ENCODE measurements at regions not wholly inside any gene's neighbourhood (a gene's known extent, or its start where the extent isn't known, plus 50 kb on each side); places are given as distances from the start of the nearest gene placed in this dataset.

DNA sequence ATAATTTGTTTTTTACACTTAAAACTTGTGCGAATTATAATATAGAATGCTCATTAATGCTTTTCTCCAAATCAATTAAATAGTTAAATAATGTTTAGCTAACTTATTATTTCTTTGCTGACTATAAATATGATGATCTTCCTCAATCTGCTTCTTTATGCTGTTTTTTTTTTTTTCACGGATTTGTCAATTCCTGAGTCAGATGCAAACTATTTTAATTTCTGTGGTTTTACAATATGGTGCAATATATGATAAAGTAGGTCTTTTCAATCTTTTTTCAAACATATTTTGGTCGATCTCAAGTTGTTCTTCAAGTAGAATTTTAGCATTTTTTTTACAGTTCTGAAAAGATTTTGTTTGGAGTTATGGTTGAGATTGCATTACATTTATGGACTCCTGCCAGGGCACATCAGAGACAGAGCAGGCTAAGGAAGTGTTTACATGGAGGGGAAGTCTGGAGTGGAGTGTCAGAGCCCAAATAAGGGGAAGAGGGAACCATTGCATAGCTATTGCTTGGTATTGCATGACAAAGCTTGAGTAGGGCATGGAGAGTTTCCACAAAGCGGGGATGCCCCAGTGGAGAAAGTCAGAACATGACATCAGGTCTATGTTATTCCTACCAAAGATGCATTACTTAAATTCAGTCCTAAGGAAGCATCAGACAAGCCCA is 204.4 kb downstream of the OTUD1 start:
- no peaks in the 10 kb centered on the region for H3K9me3 ChIP-seq (ENCODE audit: control insufficient read depth, insufficient read depth, low read depth, low read length)
- H3K36me3 ChIP-seq (ENCODE audit: control insufficient read depth, insufficient read depth, low read length) = no peaks in the 10 kb centered on the region
- no peaks in the 10 kb centered on the region for H3K79me2 ChIP-seq (ENCODE audit: control insufficient read depth, insufficient read depth, low read length)
- H3K4me2 ChIP-seq (ENCODE audit: extremely low read depth, insufficient read depth, low read length) = no peak overlapping the region
- H4K20me1 ChIP-seq (ENCODE audit: control insufficient read depth, extremely low read depth, insufficient read depth, low read length) = no peaks in the 10 kb centered on the region
- no peak overlapping the region for H3K4me3 ChIP-seq (replicated peaks in 1 of 4; ENCODE audit: control extremely low read depth in 1 of 4, insufficient read depth in 1 of 4, low read depth in 3 of 4, low read length in 4 of 4)
- no peaks in the 10 kb centered on the region for H3K27me3 ChIP-seq (ENCODE audit: control insufficient read depth, insufficient read depth, low read length)
- no peak overlapping the region for H2AFZ ChIP-seq (ENCODE audit: low read length)
- peak in 1 of 2 donors; percentile 53 for DNase-seq (ENCODE audit: low read depth in 2 of 2)
- no peaks in the 10 kb centered on the region for H3K4me1 ChIP-seq (ENCODE audit: control insufficient read depth, extremely low read depth, insufficient read depth, low read length)
- no peak overlapping the region for H3K27ac ChIP-seq (ENCODE audit: insufficient read depth, low read length)
- H3K9ac ChIP-seq (ENCODE audit: insufficient read depth, low read length) = no peak overlapping the region
- TF ChIP-seq EZH2 (IDR thresholded peaks at IDR 0.05; ENCODE audit: low read length, missing control alignments) = no peak
- TF ChIP-seq CTCF (conservative IDR thresholded peaks at IDR 0.05 in 1 of 2, IDR thresholded peaks at IDR 0.05 in 1 of 2; ENCODE audit: low read depth in 1 of 2, low read length in 2 of 2) = no peak

DNA sequence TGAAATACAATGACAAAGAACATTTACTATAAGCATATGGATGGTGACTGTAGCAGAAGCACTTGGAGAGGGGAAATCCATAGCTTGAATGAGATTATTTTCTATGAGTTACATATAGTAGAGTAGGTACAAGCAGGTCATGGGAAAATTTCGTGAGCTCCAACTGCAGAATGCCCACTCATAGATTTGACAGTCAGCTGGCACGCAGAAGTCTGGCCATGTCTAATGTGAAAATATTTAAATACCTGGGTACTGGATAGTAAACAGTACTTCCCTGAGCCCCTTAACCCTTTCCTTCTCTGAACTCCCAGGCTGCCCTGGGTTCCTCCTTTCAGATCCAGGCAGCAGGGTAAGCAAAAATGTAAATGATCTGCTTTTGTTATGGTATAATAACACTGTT is 209.7 kb downstream of the OTUD1 start:
- no peak overlapping the region for H3K27ac ChIP-seq (ENCODE audit: insufficient read depth, low read length)
- no peaks in the 10 kb centered on the region for H3K36me3 ChIP-seq (ENCODE audit: control insufficient read depth, insufficient read depth, low read length)
- H2AFZ ChIP-seq (ENCODE audit: low read length) = no peak overlapping the region
- H4K20me1 ChIP-seq (ENCODE audit: control insufficient read depth, extremely low read depth, insufficient read depth, low read length) = no peaks in the 10 kb centered on the region
- H3K4me3 ChIP-seq (replicated peaks in 1 of 4; ENCODE audit: control extremely low read depth in 1 of 4, insufficient read depth in 1 of 4, low read depth in 3 of 4, low read length in 4 of 4) = no peak overlapping the region
- H3K79me2 ChIP-seq (ENCODE audit: control insufficient read depth, insufficient read depth, low read length) = no peaks in the 10 kb centered on the region
- H3K9ac ChIP-seq (ENCODE audit: insufficient read depth, low read length) = no peak overlapping the region
- H3K4me1 ChIP-seq (ENCODE audit: control insufficient read depth, extremely low read depth, insufficient read depth, low read length) = no peaks in the 10 kb centered on the region
- no peak overlapping the region for H3K4me2 ChIP-seq (ENCODE audit: extremely low read depth, insufficient read depth, low read length)
- H3K9me3 ChIP-seq (ENCODE audit: control insufficient read depth, insufficient read depth, low read depth, low read length) = no peaks in the 10 kb centered on the region
- no peaks in the 10 kb centered on the region for H3K27me3 ChIP-seq (ENCODE audit: control insufficient read depth, insufficient read depth, low read length)
- no peak for TF ChIP-seq CTCF (conservative IDR thresholded peaks at IDR 0.05 in 1 of 2, IDR thresholded peaks at IDR 0.05 in 1 of 2; ENCODE audit: low read depth in 1 of 2, low read length in 2 of 2)
- no peak for TF ChIP-seq EZH2 (IDR thresholded peaks at IDR 0.05; ENCODE audit: low read length, missing control alignments)
- DNase-seq (ENCODE audit: low read depth in 2 of 2) = no peak

DNA sequence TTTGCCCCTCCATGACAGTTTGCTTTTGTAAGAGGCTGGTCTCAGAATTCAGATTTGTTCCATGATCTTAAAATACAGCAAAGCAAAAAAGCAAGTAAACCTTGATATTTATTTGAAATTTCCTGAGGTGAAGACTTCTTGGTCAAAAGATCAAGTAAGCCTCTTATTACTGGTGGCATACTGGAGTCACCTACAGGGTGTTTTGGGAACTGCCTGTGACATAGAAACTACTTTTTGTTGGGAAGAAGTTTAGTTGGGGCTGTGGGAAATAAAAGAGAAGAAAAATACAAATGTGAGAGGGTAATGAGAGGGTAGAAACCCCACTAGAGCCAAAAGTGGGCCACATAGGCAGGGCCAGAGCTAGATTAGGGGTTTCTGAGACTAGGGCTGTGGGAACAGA is 217.9 kb downstream of the OTUD1 start:
- DNase-seq (ENCODE audit: low read depth in 2 of 2) = peak in 1 of 2 donors; percentile 6
- no peak overlapping the region for H3K9ac ChIP-seq (ENCODE audit: insufficient read depth, low read length)
- no peak overlapping the region for H3K27ac ChIP-seq (ENCODE audit: insufficient read depth, low read length)
- no peaks in the 10 kb centered on the region for H3K27me3 ChIP-seq (ENCODE audit: control insufficient read depth, insufficient read depth, low read length)
- no peak overlapping the region for H3K4me2 ChIP-seq (ENCODE audit: extremely low read depth, insufficient read depth, low read length)
- H3K36me3 ChIP-seq (ENCODE audit: control insufficient read depth, insufficient read depth, low read length) = no peaks in the 10 kb centered on the region
- H3K9me3 ChIP-seq (ENCODE audit: control insufficient read depth, insufficient read depth, low read depth, low read length) = no peaks in the 10 kb centered on the region
- no peaks in the 10 kb centered on the region for H3K4me1 ChIP-seq (ENCODE audit: control insufficient read depth, extremely low read depth, insufficient read depth, low read length)
- no peak overlapping the region for H3K4me3 ChIP-seq (replicated peaks in 1 of 4; ENCODE audit: control extremely low read depth in 1 of 4, insufficient read depth in 1 of 4, low read depth in 3 of 4, low read length in 4 of 4)
- TF ChIP-seq CTCF (conservative IDR thresholded peaks at IDR 0.05 in 1 of 2, IDR thresholded peaks at IDR 0.05 in 1 of 2; ENCODE audit: low read depth in 1 of 2, low read length in 2 of 2) (peak in 1 of 2 donors; percentile 20), EZH2 (IDR thresholded peaks at IDR 0.05; ENCODE audit: low read length, missing control alignments) (no peak)
- no peaks in the 10 kb centered on the region for H4K20me1 ChIP-seq (ENCODE audit: control insufficient read depth, extremely low read depth, insufficient read depth, low read length)
- no peak overlapping the region for H2AFZ ChIP-seq (ENCODE audit: low read length)
- no peaks in the 10 kb centered on the region for H3K79me2 ChIP-seq (ENCODE audit: control insufficient read depth, insufficient read depth, low read length)
